Tibial nerve (tissue), 4 donors: ENCODE measurements at regions not wholly inside any gene's neighbourhood (a gene's known extent, or its start where the extent isn't known, plus 50 kb on each side); places are given as distances from the start of the nearest gene placed in this dataset.

Source experiments
- CTCF ChIP-seq, 5 experiments: fragments of 200-600 bp in 3 of 5; fragments of 450-650 bp in 2 of 5; sonication (generic) in 3 of 5; IDR thresholded peaks; one replicate each; pipeline ENCODE4 v1.5.1; 2016 to 2019; ENCODE audit warnings: antibody characterized with exemption in 5 of 5, mild to moderate bottlenecking in 3 of 5, moderate library complexity in 2 of 5
- EP300 ChIP-seq, 2 donors: sonication (generic); formaldehyde crosslinking; IDR thresholded peaks; one replicate each; pipeline ENCODE4 v1.6.1; 2017; ENCODE audit warnings: antibody characterized with exemption in 2 of 2, mild to moderate bottlenecking in 1 of 2
- POLR2A ChIP-seq, 2 donors: fragments of 450-650 bp; IDR thresholded peaks; one replicate each; pipeline ENCODE4 v1.6.1; 2017; ENCODE audit warnings: antibody characterized with exemption in 2 of 2, mild to moderate bottlenecking in 2 of 2, moderate library complexity in 2 of 2

GRCh38 chr11:123356539-123356938 is 73.5 kb upstream of the GRAMD1B start:
- no peak for TF ChIP-seq EP300 (IDR thresholded peaks at IDR 0.05)
- TF ChIP-seq CTCF (IDR thresholded peaks at IDR 0.05), result no peak
- TF ChIP-seq POLR2A (IDR thresholded peaks at IDR 0.05), result no peak
